Stimulated activated CD4-positive, alpha-beta T cell treated with anti-CD3 and anti-CD28 coated beads, Interleukin-12 subunit alpha, Interleukin-12 subunit beta, amount 100 ng/mL, for 48 hours (primary cell): ENCODE measurements at regions not wholly inside any gene's neighbourhood (a gene's known extent, or its start where the extent isn't known, plus 50 kb on each side); places are given as distances from the start of the nearest gene placed in this dataset.

Experiments
- DNase-seq, 3 donors: peaks; one replicate each; pipeline ENCODE4 v3.0.0-alpha.2; 2020; ENCODE audit warnings: low read depth in 2 of 3, low spot score in 1 of 3

DNA sequence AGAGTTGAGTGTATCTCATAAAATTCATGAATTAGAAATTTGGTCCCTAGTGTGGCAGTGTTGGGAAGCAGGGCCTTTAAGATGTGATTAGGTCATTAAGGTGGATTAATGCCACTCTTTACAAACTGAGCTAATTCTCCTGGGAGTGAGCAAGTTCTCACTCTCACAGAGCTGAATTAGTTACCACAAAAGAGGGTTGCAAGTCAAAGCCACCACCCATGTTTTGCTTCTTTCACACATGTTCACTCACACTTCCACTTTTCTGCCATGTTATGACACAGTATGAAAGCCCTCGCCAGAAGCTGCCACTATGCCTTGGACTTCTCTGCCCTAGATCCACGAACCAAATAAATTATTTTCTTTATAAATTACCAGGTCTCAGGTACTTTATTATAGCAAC, 332.1 kb downstream of the ARAP2 start:
- DNase-seq = no peak

GRCh38 chr4:35918491-35918977, 325.8 kb downstream of the ARAP2 start:
- no peak for DNase-seq

DNA sequence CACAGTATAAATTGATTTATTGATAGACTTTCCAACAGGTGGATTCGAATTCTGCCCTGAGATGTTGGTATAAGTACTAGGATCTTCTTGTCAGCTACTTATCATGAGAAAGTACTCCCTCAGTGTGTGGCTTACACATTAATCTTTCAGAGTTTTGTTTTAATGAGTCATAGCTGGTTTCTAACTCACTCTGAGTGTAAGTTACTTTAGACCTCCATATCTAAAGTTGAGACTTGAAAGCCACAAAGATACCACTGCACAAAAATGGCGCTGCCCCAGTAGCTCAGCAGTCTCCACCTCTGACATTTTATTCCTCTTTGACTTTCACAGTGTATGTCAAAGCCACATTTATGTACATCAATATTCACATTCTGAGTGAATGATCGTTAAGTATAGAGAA, 318.5 kb downstream of the ARAP2 start:
- DNase-seq = no peak

DNA sequence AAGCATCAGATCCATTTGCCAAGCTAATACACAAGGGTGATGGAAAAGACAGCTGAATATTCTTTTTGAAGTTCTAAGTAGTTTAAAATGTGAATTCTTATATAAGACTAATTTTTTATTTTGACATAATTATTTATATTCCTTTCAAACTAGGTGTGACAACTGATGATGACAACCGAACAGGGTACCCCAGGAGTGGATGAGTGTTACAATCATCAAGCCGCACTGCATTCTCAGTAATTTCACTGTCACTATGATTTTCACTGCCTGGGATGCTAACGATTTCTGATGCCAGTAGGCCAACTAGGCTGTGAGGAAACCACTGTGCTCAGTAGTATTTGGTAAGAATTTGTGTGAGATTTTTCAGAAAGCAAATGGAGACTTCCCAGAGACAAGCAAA, 317.5 kb downstream of the ARAP2 start:
- no peak for DNase-seq

DNA sequence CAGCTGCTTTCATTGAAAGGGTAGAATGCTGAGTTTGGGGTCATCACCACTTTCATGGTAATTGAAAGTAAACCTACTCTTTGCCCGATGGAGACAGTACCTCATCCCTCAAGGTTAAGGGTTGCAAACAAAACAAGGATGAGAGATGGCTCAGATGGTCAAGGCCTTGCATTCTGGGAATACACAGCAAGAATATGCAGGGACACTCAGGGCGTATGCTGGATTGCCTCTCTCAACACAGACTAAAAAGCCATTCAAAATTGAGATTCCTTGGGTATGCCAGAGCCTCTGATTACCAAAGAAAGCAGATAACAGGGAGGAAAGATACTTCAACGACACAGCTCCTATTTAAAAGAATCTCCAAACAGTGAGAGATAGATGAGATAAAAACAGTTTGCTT, 310.4 kb downstream of the ARAP2 start:
- DNase-seq = no peak

- no peak for DNase-seq
Observed at GRCh38 chr4:35934320-35934981, 309.9 kb downstream of the ARAP2 start.

DNA sequence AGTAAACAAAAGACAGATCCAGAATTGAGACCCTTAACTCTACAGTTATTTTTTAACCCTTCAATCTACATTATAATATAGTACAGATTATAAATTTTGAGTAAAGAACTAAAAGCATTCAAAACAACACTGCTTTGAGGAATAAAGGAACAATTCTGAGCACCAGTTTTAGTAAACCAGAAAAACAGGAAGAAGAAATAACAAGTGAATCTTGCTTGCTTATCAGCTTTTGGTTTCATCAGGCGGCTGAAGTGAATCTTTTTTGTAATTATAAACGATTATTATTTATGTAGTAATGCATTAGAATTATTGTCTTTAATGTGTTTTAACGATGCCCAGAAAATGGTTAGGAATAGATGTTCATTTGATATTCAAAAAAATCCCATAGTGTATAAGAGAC, 305.4 kb downstream of the ARAP2 start:
- DNase-seq = no peak

DNA sequence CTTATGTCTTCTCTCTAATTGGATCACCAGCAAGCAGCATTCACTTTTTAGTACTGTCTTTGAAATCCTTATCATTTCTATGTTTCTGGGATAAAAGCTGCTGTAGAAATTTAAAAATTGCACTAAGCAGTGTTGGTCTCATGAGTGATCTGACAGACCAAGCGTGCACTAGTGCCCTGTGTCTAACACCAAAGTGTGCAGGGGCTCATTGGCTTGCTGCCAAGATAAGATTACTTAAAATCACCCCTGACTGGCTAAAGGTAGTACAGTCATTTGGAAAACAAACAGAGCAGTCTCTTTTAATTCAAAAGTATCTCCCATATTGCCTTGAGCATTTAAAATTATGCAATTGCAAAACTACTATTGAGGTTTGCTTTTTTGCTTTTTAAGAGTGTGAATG, 304.6 kb downstream of the ARAP2 start:
- no peak for DNase-seq

DNA sequence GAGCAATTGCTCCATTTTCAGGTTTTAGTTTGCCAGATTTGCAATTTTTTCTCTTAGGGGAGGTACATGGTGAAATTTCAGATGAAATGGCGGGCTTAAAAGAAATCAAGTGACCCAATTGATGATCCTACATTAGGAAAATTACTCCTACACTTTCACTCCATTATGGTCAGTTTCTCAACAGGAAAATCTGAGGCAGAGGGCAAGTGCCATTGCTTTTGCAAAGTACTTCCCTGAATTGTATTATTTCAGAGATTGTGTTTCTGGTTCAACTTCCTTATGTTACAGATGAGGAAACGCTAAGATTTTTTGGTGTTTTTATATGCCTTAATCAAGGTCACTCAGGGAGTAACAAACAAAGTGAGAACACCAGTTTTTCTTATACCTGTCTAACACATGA, 302.2 kb downstream of the ARAP2 start:
- DNase-seq = no peak

DNA sequence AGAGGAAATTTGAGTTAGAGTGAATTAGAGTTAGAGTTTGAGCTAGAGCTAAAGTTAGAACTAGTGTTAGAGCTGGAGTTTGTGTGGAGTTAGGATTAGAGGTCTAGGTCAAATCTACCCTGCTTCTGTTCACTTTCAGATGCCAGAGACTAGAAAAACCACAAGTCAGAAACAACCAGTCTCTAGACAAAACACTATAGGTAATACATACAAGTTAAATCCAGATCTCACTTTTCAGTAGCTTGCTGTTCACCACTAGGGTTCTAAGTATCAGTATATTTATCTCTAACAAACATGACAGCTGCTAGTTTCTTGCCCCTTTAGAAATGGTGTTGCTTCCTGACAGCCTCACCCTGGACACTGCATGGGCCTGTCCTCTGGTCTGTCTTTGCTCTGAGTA, 300.7 kb downstream of the ARAP2 start:
- DNase-seq = no peak

DNA sequence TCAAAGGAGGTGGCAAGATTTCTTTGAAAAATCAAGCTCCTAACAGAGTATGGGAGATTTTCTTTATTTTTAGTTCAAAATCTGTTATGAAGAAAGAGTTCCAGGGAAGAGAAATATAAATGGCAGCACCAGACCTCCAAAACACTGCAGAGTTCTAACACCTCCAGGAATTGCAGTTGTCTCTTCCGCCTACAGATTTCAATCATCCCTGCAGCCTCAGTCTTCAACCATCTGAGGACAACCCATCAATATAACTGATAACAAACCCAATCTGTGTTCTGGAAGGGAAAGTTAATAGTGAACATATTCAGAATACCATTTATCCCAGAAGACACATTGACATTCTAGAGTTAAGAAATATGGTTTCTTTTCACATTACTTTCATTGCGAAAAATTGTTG, 296.1 kb downstream of the ARAP2 start:
- no peak for DNase-seq

- no peak for DNase-seq
Observed at GRCh38 chr4:35950442-35950841, 293.9 kb downstream of the ARAP2 start.

DNA sequence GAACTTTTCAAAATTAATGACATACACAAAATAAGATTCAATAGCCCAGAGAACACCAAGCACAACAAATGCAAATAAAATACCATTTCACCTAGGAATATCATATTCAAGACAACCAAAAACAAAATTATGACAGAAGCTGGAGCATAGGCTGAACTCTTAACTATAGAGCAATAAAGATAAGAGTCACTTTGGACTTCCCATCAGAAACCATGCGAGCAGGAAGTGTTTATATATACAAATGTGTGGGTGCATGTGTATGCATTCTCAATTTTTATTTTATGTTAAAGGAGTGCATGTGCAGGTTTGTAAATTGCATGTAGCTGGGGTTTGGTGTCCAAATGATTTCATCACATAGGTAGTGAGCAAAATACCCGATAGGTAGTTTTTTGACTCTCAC, 291.6 kb downstream of the ARAP2 start:
- no peak for DNase-seq

- DNase-seq = no peak
Observed at GRCh38 chr4:35963383-35963782, 280.9 kb downstream of the ARAP2 start.

GRCh38 chr4:35963974-35964515, 280.3 kb downstream of the ARAP2 start:
- no peak for DNase-seq

DNA sequence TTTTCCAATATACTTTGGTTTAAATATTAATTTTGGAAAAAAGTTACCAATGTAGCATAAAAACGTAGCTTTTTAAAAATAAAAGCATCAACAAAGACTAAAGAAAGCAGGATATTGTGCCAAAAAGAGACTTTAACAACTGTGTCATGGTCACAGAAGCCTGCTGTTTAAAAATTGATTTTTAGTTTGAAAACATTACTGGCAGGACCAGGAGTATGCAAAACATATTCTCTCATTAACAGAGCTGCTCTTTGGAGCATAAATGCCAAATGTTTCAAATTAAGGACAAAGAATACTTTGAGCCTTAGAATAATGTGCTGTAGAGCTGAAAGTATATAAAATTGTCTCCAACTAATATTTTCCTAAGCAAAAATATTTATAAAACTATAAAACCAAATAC, 279.0 kb downstream of the ARAP2 start:
- DNase-seq = no peak

DNA sequence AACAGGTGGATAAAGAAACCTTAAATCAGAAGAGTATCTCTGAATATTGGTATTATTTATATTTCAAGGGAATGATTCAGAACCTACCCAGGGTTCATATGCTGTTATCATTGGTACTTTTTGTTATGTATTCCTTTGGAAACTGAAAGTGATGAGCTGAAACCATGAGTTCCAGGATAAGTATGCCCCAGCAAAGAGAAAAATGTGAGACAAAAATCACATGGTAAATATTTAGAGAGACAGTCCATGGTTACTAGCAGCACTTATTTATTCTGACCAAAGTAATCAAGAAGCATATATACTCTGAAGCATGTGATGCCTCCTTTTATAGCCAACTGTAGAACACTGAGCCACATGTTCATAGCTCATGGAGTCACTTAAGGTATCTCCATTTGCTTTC, 277.7 kb downstream of the ARAP2 start:
- DNase-seq = no peak

DNA sequence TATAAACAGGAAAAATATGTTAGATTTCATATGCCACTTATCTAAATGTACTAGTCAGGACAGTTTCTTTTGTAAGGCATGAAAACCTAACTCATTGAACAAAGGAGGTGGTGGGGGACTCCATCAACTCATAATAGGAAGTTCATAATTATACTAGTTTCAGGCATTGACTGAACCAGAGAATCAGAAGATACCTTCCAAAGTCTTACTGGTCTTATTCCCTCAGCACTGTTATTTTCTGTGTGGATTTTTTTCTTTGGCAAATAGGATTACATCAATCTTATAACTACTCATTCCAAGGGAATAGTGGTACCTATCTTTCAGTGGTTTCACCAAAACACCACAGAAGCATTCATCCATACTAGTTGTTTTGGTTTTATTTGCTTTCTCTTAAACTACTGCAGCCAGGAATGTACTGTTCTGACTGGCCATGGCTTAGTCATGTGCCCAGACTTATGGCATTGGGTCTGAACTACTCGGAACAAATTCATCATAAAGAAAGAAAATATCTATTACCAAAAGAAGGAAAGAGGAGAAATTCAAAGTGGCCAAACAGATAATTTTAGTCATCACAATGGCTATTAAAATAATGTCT, 273.9 kb downstream of the ARAP2 start:
- DNase-seq = peak in 1 of 3 donors; percentile 5

GRCh38 chr4:35972814-35973213, 271.5 kb downstream of the ARAP2 start:
- DNase-seq = no peak

DNA sequence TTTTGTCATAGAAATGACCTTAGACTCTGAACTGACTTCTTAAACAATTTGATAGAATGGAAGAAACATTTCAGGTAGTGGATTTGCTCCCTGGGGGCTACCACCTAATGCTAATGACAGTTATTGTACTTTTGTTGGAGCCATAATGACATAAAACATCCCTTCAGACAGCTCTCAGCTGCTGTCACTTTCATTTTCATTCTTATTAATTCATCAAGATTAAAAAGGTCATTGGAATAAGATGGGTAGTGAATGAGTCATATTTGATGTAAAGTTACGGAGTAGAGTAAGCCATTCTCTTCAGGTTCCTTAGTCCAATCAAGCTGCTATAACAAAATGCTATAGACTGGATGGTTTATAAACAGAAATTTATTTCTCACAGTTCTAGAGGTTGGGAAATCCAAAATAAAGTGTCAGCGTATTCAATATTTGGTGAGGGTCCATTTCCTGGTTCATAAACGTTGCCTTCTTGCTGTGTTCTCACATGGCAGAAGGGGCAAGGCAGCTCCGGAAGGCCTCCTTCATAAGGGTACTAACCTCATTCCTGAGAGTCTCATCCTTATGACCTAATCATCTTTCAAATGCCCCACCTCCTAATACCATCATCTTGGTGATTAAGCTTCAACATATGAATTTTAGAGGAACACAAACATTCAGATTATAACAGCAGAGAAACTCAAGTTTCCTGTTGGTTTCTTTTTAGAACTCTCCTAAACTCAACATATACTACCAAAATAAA, 268.5 kb downstream of the ARAP2 start:
- DNase-seq = no peak

DNA sequence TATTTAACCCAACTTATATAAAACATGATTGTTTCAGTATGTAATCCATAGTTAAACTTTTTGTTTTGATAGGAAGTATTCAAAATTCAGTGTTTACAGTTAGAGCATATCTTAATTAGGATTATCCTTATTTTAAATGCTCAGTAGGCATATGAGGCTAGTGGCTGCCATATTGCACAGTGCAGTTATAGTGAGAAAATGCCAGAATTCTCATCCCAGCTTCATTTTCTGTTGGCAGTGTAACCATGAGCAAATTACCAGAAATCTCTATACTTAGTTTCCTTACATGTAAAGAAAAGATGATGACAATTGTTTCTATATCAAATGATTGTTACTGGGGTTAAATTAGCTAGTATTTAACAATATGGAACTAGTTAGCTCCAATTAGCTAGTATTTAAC, 265.8 kb downstream of the ARAP2 start:
- DNase-seq = no peak

GRCh38 chr4:35982318-35982717, 262.0 kb downstream of the ARAP2 start:
- no peak for DNase-seq
